GM23338 (cell line): ENCODE measurements at regions not wholly inside any gene's neighbourhood (a gene's known extent, or its start where the extent isn't known, plus 50 kb on each side); places are given as distances from the start of the nearest gene placed in this dataset.

Source experiments
- ATAC-seq: fragments of 200-7000 bp; cut with Tn5 transposase; 3 replicates; pipeline ENCODE4 v1.9.1; 2020
- DNase-seq: peaks from one replicate; pipeline ENCODE4 v3.0.0-alpha.2; 2015; ENCODE audit warnings: low spot score
- H2AFZ ChIP-seq: fragments of 200-600 bp; sonication (generic); 2 replicates; pipeline ENCODE4 v1.8.0; 2016; ENCODE audit warnings: antibody characterized with exemption, mild to moderate bottlenecking, moderate library complexity
- H3F3A ChIP-seq: fragments of 200-600 bp; sonication (generic); replicated peaks from 2 replicates; pipeline ENCODE4 v1.8.0; 2017; ENCODE audit warnings: antibody characterized with exemption, mixed run types, low read depth
- H3K27ac ChIP-seq: fragments of 200-600 bp; sonication (generic); 2 replicates; pipeline ENCODE4 v1.6.1; 2016; ENCODE audit warnings: low read depth
- H3K27me3 ChIP-seq: fragments of 200-600 bp; sonication (generic); 2 replicates; pipeline ENCODE4 v1.8.0; 2016; ENCODE audit warnings: mild to moderate bottlenecking, mixed run types, moderate library complexity; ENCODE audit not compliant: insufficient read depth
- H3K36me3 ChIP-seq: fragments of 200-600 bp; sonication (generic); 2 replicates; pipeline ENCODE4 v1.8.0; 2016; ENCODE audit warnings: mild to moderate bottlenecking; ENCODE audit not compliant: insufficient read depth
- H3K4me1 ChIP-seq: fragments of 200-600 bp; sonication (generic); 2 replicates; pipeline ENCODE4 v1.8.0; 2016; ENCODE audit warnings: mild to moderate bottlenecking, moderate library complexity; ENCODE audit not compliant: insufficient read depth
- H3K4me2 ChIP-seq: fragments of 200-600 bp; sonication (generic); 2 replicates; pipeline ENCODE4 v1.7.1; 2017; ENCODE audit warnings: mixed run types
- H3K4me3 ChIP-seq: fragments of 200-600 bp; sonication (generic); 2 replicates; pipeline ENCODE4 v1.6.1; 2016; ENCODE audit warnings: mixed run types
- H3K79me2 ChIP-seq: fragments of 200-600 bp; sonication (generic); replicated peaks from 2 replicates; pipeline ENCODE4 v1.8.0; 2017; ENCODE audit warnings: mild to moderate bottlenecking; ENCODE audit not compliant: insufficient read depth
- H3K9me2 ChIP-seq: fragments of 200-600 bp; sonication (generic); 2 replicates; pipeline ENCODE4 v1.8.0; 2017; ENCODE audit not compliant: insufficient read depth
- H4K20me1 ChIP-seq: fragments of 200-600 bp; sonication (generic); replicated peaks from 2 replicates; pipeline ENCODE4 v1.8.0; 2017; ENCODE audit warnings: mild to moderate bottlenecking; ENCODE audit not compliant: insufficient read depth
- H3K27ac Mint-ChIP-seq: 2 replicates; pipeline ENCODE4 v1.8.0; 2020; ENCODE audit warnings: inconsistent platforms, mild to moderate bottlenecking, moderate library complexity, mixed read lengths
- H3K27me3 Mint-ChIP-seq: 3 replicates; pipeline ENCODE4 v1.8.0; 2022; ENCODE audit warnings: low read depth, mild to moderate bottlenecking, moderate library complexity, mixed read lengths, inconsistent platforms; ENCODE audit not compliant: insufficient read depth, poor library complexity
- H3K36me3 Mint-ChIP-seq: 3 replicates; pipeline ENCODE4 v1.8.0; 2021; ENCODE audit warnings: low read depth, mild to moderate bottlenecking, inconsistent platforms, moderate library complexity, mixed read lengths
- H3K4me1 Mint-ChIP-seq: 3 replicates; pipeline ENCODE4 v1.8.0; 2020; ENCODE audit warnings: mild to moderate bottlenecking, inconsistent platforms, mixed read lengths
- H3K4me3 Mint-ChIP-seq: 3 replicates; pipeline ENCODE4 v1.8.0; 2021; ENCODE audit warnings: moderate library complexity, mild to moderate bottlenecking, inconsistent platforms, mixed read lengths
- H3K9me3 Mint-ChIP-seq: 3 replicates; pipeline ENCODE4 v1.8.0; 2020; ENCODE audit warnings: moderate library complexity, mild to moderate bottlenecking, inconsistent platforms, mixed read lengths
- CTCF ChIP-seq, 2 experiments: fragments of 200-600 bp in 1 of 2; sonication (generic) in 1 of 2; conservative IDR thresholded peaks; 2 replicates each; pipeline versions ENCODE4 v1.5.1 to v1.6.1; 2016 to 2017; ENCODE audit warnings: antibody characterized with exemption in 2 of 2, low read depth in 2 of 2, mild to moderate bottlenecking in 2 of 2, moderate library complexity in 1 of 2
- JUNB ChIP-seq: IDR thresholded peaks from one replicate; pipeline ENCODE4 v1.6.1; 2016; ENCODE audit warnings: antibody characterized with exemption; ENCODE audit not compliant: unreplicated experiment
- NANOG ChIP-seq: IDR thresholded peaks from 2 replicates; pipeline ENCODE4 v1.6.1; 2016; ENCODE audit warnings: antibody characterized with exemption, borderline replicate concordance
- REST ChIP-seq: IDR thresholded peaks from one replicate; pipeline ENCODE4 v1.6.1; 2018; ENCODE audit warnings: antibody characterized with exemption; ENCODE audit not compliant: unreplicated experiment
- STAT1 ChIP-seq: IDR thresholded peaks from one replicate; pipeline ENCODE4 v1.6.1; 2016; ENCODE audit warnings: antibody characterized with exemption; ENCODE audit not compliant: unreplicated experiment
- ZNF331 ChIP-seq: fragments of 250-450 bp; sonication (Bioruptor Pico); IDR thresholded peaks from 2 replicates; pipeline ENCODE4 v1.5.0; 2020; ENCODE audit warnings: low read depth, mild to moderate bottlenecking, moderate library complexity
- ZNF462 ChIP-seq: fragments of 250-450 bp; sonication (Bioruptor Pico); IDR thresholded peaks from 2 replicates; pipeline ENCODE4 v1.5.0; 2020; ENCODE audit warnings: mild to moderate bottlenecking, moderate library complexity

- TF ChIP-seq ZNF462 (CRISPR knock-in tag), result no peak
- TF ChIP-seq NANOG, result no peak
These were observed 356.5 kb upstream of the TUSC1 start (continued) for GRCh38 chr9:26034786-26035185.

- Histone ChIP-seq H3K4me3 (no peak overlapping the region), H3K36me3 (no peaks in the 10 kb centered on the region), H3K4me1 (peaks cover 22% of the 10 kb centered on the region), H3F3A (no peaks in the 10 kb centered on the region), H3K27ac (no peak overlapping the region), H3K4me2 (no peak overlapping the region), H4K20me1 (no peaks in the 10 kb centered on the region), H2AFZ (no peak overlapping the region), H3K27me3 (no peaks in the 10 kb centered on the region), H3K9me2 (no peaks in the 10 kb centered on the region), H3K79me2 (no peaks in the 10 kb centered on the region)
- Mint-ChIP-seq H3K27me3 (peaks cover 1% of the 10 kb centered on the region), H3K36me3 (no peaks in the 10 kb centered on the region), H3K4me3 (no peak overlapping the region), H3K9me3 (no peaks in the 10 kb centered on the region; the same call in 2 of the 3 replicates), H3K4me1 (peaks cover 14% of the 10 kb centered on the region), H3K27ac (no peak overlapping the region)
- ATAC-seq, result no peak
- no peak for DNase-seq
- TF ChIP-seq CTCF (conservative IDR thresholded peaks at IDR 0.05; ENCODE audit: low read depth in 2 of 2) (no peak), STAT1 (no peak), REST (no peak), JUNB (no peak), ZNF331 (no peak)
These were observed 355.1 kb upstream of the TUSC1 start for GRCh38 chr9:26033336-26033735.
